ENCODE measurements at regions not wholly inside any gene's neighbourhood (a gene's known extent, or its start where the extent isn't known, plus 50 kb on each side); places are given as distances from the start of the nearest gene placed in this dataset.

GRCh38 chr2:133955169-133955568, 298.7 kb upstream of the MGAT5 start:
- H3K4me3 ChIP-seq (replicated peaks; ENCODE audit: low read depth, low read length): no peak overlapping the region
- DNase-seq (ENCODE audit: low read depth): no peak
- no peak for TF ChIP-seq CTCF (IDR thresholded peaks at IDR 0.05; ENCODE audit: low read length, missing control alignments)

GRCh38 chr2:133956434-133956935, 297.4 kb upstream of the MGAT5 start:
- H3K4me3 ChIP-seq (replicated peaks; ENCODE audit: low read depth, low read length): no peak overlapping the region
- no peak for DNase-seq (ENCODE audit: low read depth)
- no peak for TF ChIP-seq CTCF (IDR thresholded peaks at IDR 0.05; ENCODE audit: low read length, missing control alignments)

- DNase-seq (ENCODE audit: low read depth): no peak
- TF ChIP-seq CTCF (IDR thresholded peaks at IDR 0.05; ENCODE audit: low read length, missing control alignments): no peak
- no peak overlapping the region for H3K4me3 ChIP-seq (replicated peaks; ENCODE audit: low read depth, low read length)
Measured at GRCh38 chr2:133957724-133958480, 296.0 kb upstream of the MGAT5 start.

GRCh38 chr2:133959066-133959465, 294.8 kb upstream of the MGAT5 start:
- no peak for TF ChIP-seq CTCF (IDR thresholded peaks at IDR 0.05; ENCODE audit: low read length, missing control alignments)
- H3K4me3 ChIP-seq (replicated peaks; ENCODE audit: low read depth, low read length): no peak overlapping the region
- no peak for DNase-seq (ENCODE audit: low read depth)

GRCh38 chr2:133966720-133967304, 287.1 kb upstream of the MGAT5 start:
- DNase-seq (ENCODE audit: low read depth): no peak
- H3K4me3 ChIP-seq (replicated peaks; ENCODE audit: low read depth, low read length): no peak overlapping the region
- TF ChIP-seq CTCF (IDR thresholded peaks at IDR 0.05; ENCODE audit: low read length, missing control alignments): no peak

GRCh38 chr2:133967326-133967725, 286.5 kb upstream of the MGAT5 start:
- no peak overlapping the region for H3K4me3 ChIP-seq (replicated peaks; ENCODE audit: low read depth, low read length)
- no peak for DNase-seq (ENCODE audit: low read depth)
- no peak for TF ChIP-seq CTCF (IDR thresholded peaks at IDR 0.05; ENCODE audit: low read length, missing control alignments)
